Esophagus squamous epithelium (tissue), 5 donors: ENCODE measurements at regions not wholly inside any gene's neighbourhood (a gene's known extent, or its start where the extent isn't known, plus 50 kb on each side); places are given as distances from the start of the nearest gene placed in this dataset.

Experiments used
- DNase-seq: peaks from one replicate; lab custom pipeline; 2025; lab: John Stamatoyannopoulos, UW
- H3K27ac ChIP-seq, 4 donors: fragments of 200-600 bp; sonication (generic); one replicate each; pipeline ENCODE4 v1.5.1; 2016 to 2019; ENCODE audit warnings: mild to moderate bottlenecking in 1 of 4
- H3K27me3 ChIP-seq, 4 donors: fragments of 200-600 bp; sonication (generic); 1 replicate in 3 of 4; 2 replicates in 1 of 4; pipeline versions ENCODE4 v1.5.1 to v1.6.0; 2017 to 2021; ENCODE audit warnings: antibody characterized with exemption in 1 of 4
- H3K36me3 ChIP-seq, 3 donors: fragments of 200-600 bp; sonication (generic); one replicate each; pipeline ENCODE4 v1.5.1; 2016 to 2019
- H3K4me1 ChIP-seq, 3 donors: fragments of 200-600 bp; sonication (generic); one replicate each; pipeline ENCODE4 v1.5.1; 2017 to 2019
- H3K4me3 ChIP-seq, 4 donors: fragments of 200-600 bp; sonication (generic); 1 replicate in 3 of 4; 2 replicates in 1 of 4; pipeline ENCODE4 v1.5.1; 2016 to 2019; ENCODE audit warnings: mild to moderate bottlenecking in 2 of 4, moderate library complexity in 1 of 4
- H3K9me3 ChIP-seq, 3 donors: fragments of 200-600 bp; sonication (generic); one replicate each; pipeline ENCODE4 v1.5.1; 2016 to 2019
- POLR2A ChIP-seq, 4 donors: fragments of 450-650 bp; IDR thresholded peaks; one replicate each; pipeline ENCODE4 v1.6.1; 2017; ENCODE audit warnings: antibody characterized with exemption in 4 of 4, mild to moderate bottlenecking in 4 of 4, moderate library complexity in 3 of 4
- WGBS, 2 donors: methylation state at CpG; one replicate each; pipeline ENCODE4 v1.1.5; 2018; 5-methylcytosine and 5-hydroxymethylcytosine counted together
- intact Hi-C: fragments of 100-400 bp; cut with DNase I; formaldehyde crosslinking; loops from one replicate; pipeline ENCODE4 v1.15.0; 2022
- TF ChIP-seq, protein P1 (sequence below), 6 experiments: fragments of 450-650 bp in 4 of 6; fragments of 200-600 bp in 2 of 6; sonication (generic) in 2 of 6; IDR thresholded peaks; one replicate each; pipeline ENCODE4 v1.5.1; 2016 to 2019; ENCODE audit warnings: antibody characterized with exemption in 6 of 6, mild to moderate bottlenecking in 4 of 6, moderate library complexity in 4 of 6
- donor health status: DM: yes; HTN: yes; CAD: no.

GRCh38 chr6:115610696-115611095 is 450.0 kb downstream of the FRK start:
- WGBS, 2 donors: 68 to 69% methylated on average over 5 of the region's 5 CpGs
- Histone ChIP-seq H3K27me3 (no peaks in the 10 kb centered on the region), H3K36me3 (no peaks in the 10 kb centered on the region), H3K27ac (no peak overlapping the region), H3K9me3 (no peaks in the 10 kb centered on the region), H3K4me3 (no peak overlapping the region), H3K4me1 (no peaks in the 10 kb centered on the region)
- DNase-seq: no peak
- TF ChIP-seq POLR2A (IDR thresholded peaks at IDR 0.05): no peak
- TF ChIP-seq, protein P1, sequence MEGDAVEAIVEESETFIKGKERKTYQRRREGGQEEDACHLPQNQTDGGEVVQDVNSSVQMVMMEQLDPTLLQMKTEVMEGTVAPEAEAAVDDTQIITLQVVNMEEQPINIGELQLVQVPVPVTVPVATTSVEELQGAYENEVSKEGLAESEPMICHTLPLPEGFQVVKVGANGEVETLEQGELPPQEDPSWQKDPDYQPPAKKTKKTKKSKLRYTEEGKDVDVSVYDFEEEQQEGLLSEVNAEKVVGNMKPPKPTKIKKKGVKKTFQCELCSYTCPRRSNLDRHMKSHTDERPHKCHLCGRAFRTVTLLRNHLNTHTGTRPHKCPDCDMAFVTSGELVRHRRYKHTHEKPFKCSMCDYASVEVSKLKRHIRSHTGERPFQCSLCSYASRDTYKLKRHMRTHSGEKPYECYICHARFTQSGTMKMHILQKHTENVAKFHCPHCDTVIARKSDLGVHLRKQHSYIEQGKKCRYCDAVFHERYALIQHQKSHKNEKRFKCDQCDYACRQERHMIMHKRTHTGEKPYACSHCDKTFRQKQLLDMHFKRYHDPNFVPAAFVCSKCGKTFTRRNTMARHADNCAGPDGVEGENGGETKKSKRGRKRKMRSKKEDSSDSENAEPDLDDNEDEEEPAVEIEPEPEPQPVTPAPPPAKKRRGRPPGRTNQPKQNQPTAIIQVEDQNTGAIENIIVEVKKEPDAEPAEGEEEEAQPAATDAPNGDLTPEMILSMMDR (IDR thresholded peaks at IDR 0.05): no peak
- intact Hi-C loops: no loop called here

- no peaks in the 10 kb centered on the region for H3K27me3 ChIP-seq
- no peaks in the 10 kb centered on the region for H3K4me1 ChIP-seq
- no peak overlapping the region for H3K27ac ChIP-seq
- H3K36me3 ChIP-seq: no peaks in the 10 kb centered on the region
- DNase-seq: no peak
- no peak overlapping the region for H3K4me3 ChIP-seq
- TF ChIP-seq POLR2A (IDR thresholded peaks at IDR 0.05): no peak
- TF ChIP-seq, protein P1 (IDR thresholded peaks at IDR 0.05): no peak
- WGBS, 2 donors: 35 to 59% methylated on average over 4 of the region's 4 CpGs
- intact Hi-C loops: no loop called here
- H3K9me3 ChIP-seq: no peaks in the 10 kb centered on the region
These were observed 451.6 kb downstream of the FRK start for GRCh38 chr6:115609111-115609510.

GRCh38 chr6:115602466-115602865 is 458.2 kb downstream of the FRK start:
- no peaks in the 10 kb centered on the region for H3K36me3 ChIP-seq
- intact Hi-C loops: no loop called here
- WGBS, 2 donors: 63 to 77% methylated on average over 3 of the region's 3 CpGs
- no peak for TF ChIP-seq POLR2A (IDR thresholded peaks at IDR 0.05)
- TF ChIP-seq, protein P1 (IDR thresholded peaks at IDR 0.05): no peak
- H3K9me3 ChIP-seq: no peaks in the 10 kb centered on the region
- H3K27me3 ChIP-seq: no peaks in the 10 kb centered on the region
- H3K4me3 ChIP-seq: no peak overlapping the region
- H3K4me1 ChIP-seq: no peaks in the 10 kb centered on the region
- H3K27ac ChIP-seq: no peak overlapping the region
- DNase-seq: no peak

- Histone ChIP-seq H3K4me1 (no peaks in the 10 kb centered on the region), H3K9me3 (no peaks in the 10 kb centered on the region), H3K27me3 (no peaks in the 10 kb centered on the region), H3K27ac (no peak overlapping the region), H3K36me3 (no peaks in the 10 kb centered on the region), H3K4me3 (no peak overlapping the region)
- no peak for DNase-seq
- intact Hi-C loops: no loop called here
- 61 to 68% methylated on average over 2 of the region's 2 CpGs for WGBS, 2 donors
- no peak for TF ChIP-seq POLR2A (IDR thresholded peaks at IDR 0.05)
- TF ChIP-seq, protein P1 (IDR thresholded peaks at IDR 0.05): no peak
These were observed 459.2 kb downstream of the FRK start for GRCh38 chr6:115601509-115601908.

- TF ChIP-seq, protein P1 (IDR thresholded peaks at IDR 0.05): no peak
- no peak for TF ChIP-seq POLR2A (IDR thresholded peaks at IDR 0.05)
- Histone ChIP-seq H3K9me3 (no peaks in the 10 kb centered on the region), H3K4me3 (no peak overlapping the region), H3K36me3 (no peaks in the 10 kb centered on the region), H3K27me3 (no peaks in the 10 kb centered on the region), H3K4me1 (no peaks in the 10 kb centered on the region), H3K27ac (no peak overlapping the region)
- intact Hi-C loops: no loop called here
- 13 to 69% methylated on average over 1 of the region's 1 CpG for WGBS, 2 donors
- no peak for DNase-seq
These were observed 459.6 kb downstream of the FRK start for GRCh38 chr6:115601064-115601463.
